GM18870 (cell line): ENCODE measurements at regions not wholly inside any gene's neighbourhood (a gene's known extent, or its start where the extent isn't known, plus 50 kb on each side); places are given as distances from the start of the nearest gene placed in this dataset.
"Not testable (repeated sequence)": the region's sequence is repeated elsewhere in the genome, so short reads cannot be mapped to it uniquely, and the experiment has no call there.

Experiments
- ATAC-seq: cut with Tn5 transposase; IDR thresholded peaks from one replicate; pipeline ENCODE4 v1.9.1; 2021; ENCODE audit warnings: moderate library complexity; ENCODE audit not compliant: unreplicated experiment

DNA sequence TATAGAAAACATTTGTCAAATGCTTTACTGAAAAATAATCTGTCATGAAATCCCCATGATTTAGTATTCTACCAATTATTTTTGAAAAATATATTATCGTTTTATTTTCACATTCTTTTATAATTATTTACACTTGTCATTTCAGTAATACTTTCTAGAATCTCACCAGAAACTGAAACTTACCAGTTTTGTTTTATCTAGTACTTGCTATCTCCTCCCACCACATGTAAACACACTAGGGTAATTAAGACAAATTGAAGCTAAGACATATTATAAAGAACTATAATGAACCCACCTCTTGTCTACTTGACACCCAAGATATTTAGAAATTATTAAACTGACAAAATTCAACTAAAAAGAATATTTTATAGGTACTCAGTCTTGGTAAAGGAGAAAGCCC lies 51.5 kb upstream of the GRM3 start:
- peak; percentile 79 for ATAC-seq

GRCh38 chr7:86574006-86574405 lies 69.7 kb upstream of the GRM3 start:
- ATAC-seq, result no peak

DNA sequence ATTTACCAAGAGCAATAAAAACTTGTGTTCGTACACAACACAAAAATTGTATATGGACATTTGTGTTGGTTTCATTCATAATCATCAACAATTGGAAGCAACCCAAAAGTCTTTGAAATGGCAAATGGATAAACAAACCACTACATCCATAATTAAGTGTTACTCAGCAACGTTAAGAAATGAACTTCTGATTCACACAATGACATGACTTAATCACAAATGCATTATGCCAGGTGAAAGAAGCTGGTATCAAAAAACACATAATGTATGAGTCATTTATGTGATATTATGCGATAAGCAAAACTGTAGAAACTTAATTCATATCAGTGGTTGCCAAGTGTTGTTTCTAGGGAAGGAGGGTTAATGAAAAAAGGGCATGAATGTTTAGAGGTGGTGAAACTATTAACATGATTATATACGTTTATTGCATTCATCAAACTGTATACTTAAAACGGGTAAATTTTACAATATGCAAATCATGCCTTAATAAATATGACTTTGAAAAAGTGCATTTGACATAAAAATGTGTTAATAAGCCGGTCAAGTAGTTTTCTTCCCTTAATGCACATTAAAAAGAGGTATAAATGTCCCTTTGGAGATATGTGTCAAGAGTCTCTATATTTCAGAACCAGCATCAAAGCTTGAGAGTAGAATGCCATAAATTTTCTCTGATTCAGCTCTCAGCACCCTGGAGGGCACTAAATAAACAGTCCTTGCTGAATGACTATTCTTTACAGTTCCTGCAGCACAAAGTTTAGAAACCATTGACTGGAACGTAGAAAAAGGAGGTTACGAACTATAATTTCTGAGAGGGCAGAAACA lies 84.8 kb upstream of the GRM3 start:
- no peak for ATAC-seq

DNA sequence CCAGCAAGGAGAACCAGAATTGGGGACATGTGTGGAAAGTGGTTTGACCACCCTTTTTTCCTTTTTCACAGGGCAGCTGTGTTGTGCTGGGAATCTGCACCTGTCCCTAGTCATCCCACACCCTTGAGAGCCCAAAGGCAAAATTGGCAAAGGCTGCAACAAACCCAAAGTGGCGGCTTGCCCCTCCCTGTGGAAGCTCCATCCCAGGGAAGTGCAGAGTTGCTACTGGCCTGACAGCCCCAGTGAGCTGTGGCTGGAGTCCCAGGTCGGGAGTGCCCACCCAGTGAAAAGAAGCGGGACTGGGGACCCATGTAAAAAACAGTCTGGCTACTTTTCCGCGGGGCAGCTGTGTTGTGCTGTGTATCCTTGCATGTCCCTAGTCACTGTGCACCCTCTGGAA lies 109.1 kb upstream of the GRM3 start:
- ATAC-seq, result no peak

DNA sequence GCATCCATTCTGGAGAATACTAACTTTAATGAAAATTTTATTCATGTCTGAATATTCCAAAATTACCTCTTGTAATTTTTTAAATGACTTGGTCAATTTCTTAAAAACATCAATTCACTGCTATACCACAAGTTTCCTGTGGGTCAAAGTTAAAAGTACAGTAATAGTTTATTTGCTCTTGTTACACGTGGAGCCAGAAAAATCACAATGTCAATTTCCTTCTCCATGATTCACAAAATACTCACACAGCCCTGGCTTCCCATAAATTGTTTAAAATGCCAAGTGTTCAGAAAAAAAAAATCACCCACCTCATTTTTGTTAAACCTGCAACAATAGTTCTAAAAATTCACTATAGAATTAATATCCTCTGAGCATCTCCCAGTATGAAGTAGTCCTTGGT lies 139.5 kb upstream of the GRM3 start:
- ATAC-seq, result no peak

- ATAC-seq, result no peak
Observed at GRCh38 chr7:86499986-86500385, 143.7 kb upstream of the GRM3 start.

GRCh38 chr7:86485827-86486226 lies 157.9 kb upstream of the GRM3 start:
- ATAC-seq, result peak; percentile 53

- ATAC-seq, result no peak
Observed at GRCh38 chr7:86479144-86479543, 164.6 kb upstream of the GRM3 start.

DNA sequence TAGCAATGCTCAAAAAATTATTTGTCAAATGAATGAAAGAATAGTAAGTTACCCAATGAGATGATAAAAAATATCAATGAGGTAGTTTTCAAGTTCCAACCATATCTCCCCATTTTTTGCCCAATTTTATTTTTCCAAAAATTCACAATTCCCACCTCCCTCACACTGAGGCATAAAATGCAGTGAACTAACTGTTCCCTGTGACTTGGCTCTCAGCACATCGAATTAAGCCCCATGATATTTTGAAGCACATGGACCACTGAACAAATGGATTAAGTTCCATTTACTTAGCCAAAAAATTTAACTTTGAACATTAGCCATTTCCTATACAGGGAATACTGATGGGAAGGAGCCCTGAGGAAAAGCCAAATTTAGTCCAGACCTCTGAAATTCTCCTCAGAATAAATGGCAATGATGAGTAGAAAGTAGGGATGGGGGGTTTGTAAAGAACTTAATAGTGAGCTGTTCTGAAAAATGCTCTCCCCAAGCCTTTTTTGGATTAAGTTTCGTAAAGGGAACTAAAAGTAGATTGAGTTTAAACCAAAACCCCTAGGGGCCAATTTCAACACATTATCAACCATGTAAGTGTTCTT lies 166.3 kb upstream of the GRM3 start:
- no peak for ATAC-seq

GRCh38 chr7:86470763-86471162 lies 172.9 kb upstream of the GRM3 start:
- no peak for ATAC-seq

DNA sequence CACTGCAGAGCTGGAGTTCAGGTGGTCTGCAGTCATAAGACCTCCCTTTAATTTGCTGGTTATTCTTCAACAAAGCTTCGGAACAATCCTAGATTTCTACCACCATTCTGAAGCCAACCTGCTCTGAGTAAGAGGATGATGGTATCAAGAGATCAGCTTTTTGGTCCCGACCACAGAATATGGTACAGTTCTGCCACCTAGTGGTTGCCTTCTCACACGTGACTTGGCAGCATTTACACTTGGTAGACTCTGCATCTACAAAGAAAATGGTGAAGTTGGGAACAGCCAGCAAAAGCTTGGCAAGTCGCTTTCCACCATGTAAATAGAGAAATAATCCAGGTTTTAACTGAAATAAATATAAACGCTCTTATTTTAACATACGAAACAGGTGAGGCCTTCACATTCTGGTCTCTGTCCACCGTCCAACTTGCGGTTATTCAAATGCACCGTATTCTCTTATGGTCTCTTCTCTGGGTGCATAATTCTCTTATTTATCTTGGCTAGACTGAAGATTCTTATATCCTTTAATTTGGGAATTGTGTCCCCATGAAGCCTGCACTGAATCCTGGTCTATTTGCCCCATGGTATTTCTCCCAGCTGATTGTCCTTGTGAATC lies 173.9 kb upstream of the GRM3 start:
- peak; percentile 99 for ATAC-seq

DNA sequence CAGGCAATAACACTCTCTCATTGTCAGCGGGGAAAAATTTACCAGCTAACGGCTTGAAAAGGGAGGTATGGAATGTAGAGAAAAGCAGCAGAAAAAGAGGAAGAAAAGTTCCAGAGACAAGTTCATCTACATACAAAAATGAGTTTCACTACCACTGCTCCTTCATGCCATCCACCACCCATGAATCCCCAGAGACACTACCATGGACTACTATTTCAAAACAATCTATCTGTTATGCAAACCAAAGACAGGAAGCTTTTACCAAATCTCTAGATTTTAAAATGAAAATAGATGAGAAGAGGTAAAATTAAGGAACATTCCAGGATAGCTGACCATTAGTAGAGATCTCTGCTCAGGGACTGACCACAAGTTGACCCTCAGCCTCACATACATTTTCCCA lies 189.0 kb upstream of the GRM3 start:
- ATAC-seq, result no peak

- no peak for ATAC-seq
Observed at GRCh38 chr7:86453454-86453853, 190.3 kb upstream of the GRM3 start.

GRCh38 chr7:86448856-86449255 lies 194.9 kb upstream of the GRM3 start:
- no peak for ATAC-seq

DNA sequence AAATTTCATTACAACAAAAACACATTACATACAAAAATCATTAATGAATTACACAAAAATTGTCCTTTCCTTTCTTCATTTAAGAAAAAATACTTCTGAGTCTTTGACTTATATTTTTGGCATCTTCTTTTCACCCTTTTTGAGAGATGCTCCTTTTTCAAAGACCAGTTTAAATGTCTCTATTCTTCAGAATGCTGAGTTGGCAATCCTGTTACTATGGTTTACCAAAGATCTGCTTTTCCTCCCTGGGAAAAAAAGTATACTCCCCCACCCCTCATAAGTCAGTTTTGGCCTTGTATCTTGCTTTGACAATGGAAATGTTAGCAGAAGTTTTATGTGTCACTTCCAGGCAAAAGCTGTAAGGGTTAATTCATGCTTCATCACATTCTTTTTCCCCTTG lies 198.4 kb upstream of the GRM3 start:
- ATAC-seq, result no peak

GRCh38 chr7:86444245-86444644 lies 199.5 kb upstream of the GRM3 start:
- ATAC-seq, result no peak

DNA sequence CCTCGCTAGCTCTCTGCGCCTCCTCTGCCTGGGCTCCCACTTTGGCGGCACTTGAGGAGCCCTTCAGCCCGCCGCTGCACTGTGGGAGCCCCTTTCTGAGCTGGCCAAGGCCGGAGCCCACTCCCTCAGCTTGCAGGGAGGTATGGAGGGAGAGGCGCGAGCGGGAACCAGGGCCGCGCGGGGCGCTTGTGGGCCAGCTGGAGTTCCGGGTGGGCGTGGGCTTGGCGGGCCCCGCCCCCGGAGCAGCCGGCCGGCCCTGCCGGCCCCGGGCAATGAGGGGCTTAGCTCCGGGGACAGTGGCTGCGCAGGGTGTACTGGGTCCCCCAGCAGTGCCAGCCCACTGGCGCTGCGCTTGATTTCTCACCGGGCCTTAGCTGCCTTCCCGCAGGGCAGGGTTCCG lies 203.3 kb upstream of the GRM3 start:
- ATAC-seq, result not testable (repeated sequence)

GRCh38 chr7:86437951-86438450 lies 205.7 kb upstream of the GRM3 start:
- ATAC-seq, result no peak

DNA sequence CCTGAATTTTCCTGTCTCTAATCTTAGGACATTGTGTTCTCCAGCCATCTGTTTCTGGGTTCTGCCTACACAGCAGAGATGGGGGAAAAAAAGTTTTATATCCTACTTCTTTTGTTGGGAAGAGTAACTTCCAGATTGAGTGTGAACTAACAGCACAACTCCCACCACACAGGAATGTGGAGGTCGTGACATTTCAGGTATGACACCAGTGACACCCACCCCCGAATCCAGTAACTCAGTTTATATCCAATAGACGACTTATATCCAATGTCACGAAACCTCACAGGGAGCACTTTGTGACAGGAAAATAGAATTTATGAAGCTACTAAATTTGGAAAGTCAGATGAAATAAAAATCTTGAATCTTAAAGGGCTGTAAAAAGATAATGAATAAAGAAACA lies 211.9 kb upstream of the GRM3 start:
- ATAC-seq, result no peak

DNA sequence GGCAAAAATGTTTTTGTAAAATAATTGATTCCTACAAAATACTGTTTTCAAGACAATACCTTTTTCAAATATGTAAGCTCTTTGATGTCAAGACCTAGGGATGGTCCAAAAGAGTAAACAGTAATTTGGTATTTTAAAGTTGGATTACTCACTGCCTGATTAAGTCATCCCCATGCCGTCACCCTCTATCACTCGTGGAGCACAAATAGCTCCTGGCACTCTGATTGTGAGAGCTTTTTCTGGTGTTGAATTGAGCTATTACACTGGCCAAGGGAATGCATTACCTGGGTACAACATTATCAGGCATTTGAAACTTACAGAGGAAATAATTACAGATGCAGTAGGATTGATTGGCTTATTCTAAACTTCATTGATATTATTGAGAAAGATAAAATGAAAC lies 231.9 kb upstream of the GRM3 start:
- ATAC-seq, result no peak

- ATAC-seq, result no peak
Observed at GRCh38 chr7:86407291-86407690, 236.4 kb upstream of the GRM3 start.

- ATAC-seq, result no peak
Observed at GRCh38 chr7:86391813-86392212, 251.9 kb upstream of the GRM3 start.
